H54 (cell line): ENCODE measurements at regions not wholly inside any gene's neighbourhood (a gene's known extent, or its start where the extent isn't known, plus 50 kb on each side); places are given as distances from the start of the nearest gene placed in this dataset.

Source experiments
- DNase-seq: peaks from one replicate; pipeline ENCODE4 v3.0.0; 2011; ENCODE audit warnings: low spot score, mixed read lengths; ENCODE audit not compliant: insufficient read length
- FAIRE-seq: peaks from 3 replicates; lab custom pipeline; 2011; peaks lifted over from hg19 to GRCh38; lab: Jason Lieb, UNC
- POLR2A ChIP-seq: IDR thresholded peaks from 2 replicates; pipeline ENCODE4 v1.6.1; 2011; ENCODE audit warnings: low read depth, mild to moderate bottlenecking, low read length

DNA sequence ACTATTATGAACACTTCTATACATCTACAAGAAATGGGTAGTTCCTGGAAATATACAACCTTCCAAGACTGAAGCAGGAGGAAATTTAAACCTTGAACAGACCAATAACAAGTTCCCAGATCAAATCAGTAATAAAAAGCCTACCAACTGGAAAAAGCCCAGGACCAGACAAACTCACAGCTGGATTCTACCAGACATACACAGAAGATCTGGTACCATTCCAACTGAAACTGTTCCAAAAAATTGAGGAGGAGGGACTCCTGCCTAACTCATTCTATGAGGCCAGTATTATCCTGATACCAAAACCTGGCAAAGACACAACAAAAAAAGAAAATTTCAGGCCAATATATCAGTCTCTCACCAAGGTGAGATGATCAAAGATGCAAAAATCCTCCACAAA is 189.4 kb downstream of the RPS29 start:
- no peak for FAIRE-seq

DNA sequence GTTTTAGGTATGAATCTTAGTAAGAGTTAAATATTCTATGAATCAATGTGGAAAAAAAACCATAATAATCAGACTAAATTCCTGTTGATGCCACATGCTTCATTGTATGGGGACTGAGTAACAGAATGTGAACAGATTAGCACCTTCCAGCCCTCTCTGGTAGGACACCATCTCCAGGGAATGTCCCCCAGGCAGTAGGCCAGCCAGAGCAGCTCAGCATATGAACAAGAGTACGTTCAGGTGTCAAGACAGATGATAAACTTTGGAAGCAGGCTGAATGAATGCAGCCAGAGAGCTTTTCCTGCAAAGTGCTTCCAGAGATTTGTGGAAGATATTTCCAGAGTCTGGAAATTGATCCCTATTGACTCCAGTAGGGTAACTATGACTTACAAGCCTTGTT is 204.4 kb downstream of the RPS29 start:
- FAIRE-seq (no peak), DNase-seq (no peak)
- no peak for TF ChIP-seq POLR2A

More for the DNA sequence above, 189.4 kb downstream of the RPS29 start:
- TF ChIP-seq POLR2A = no peak
- DNase-seq = no peak

DNA sequence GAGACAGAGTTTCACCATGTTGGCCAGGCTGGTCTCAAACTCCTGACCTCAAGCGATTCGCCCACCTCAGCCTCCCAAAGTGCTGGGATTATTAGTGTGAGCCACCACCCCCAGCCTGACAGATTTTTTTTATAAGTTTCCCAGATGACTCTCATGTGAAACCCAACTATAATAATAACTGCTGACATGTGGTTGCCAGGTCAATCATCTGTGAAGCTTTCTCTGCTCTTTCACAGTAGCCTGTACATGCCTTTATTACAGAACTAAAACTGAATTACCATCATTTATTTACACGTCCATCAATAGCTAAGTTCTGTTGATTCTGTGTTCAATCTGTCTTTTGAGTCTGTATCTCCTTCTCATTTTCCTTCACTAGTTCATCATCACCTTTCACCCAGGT is 218.5 kb downstream of the RPS29 start:
- FAIRE-seq (no peak), DNase-seq (no peak)
- no peak for TF ChIP-seq POLR2A

DNA sequence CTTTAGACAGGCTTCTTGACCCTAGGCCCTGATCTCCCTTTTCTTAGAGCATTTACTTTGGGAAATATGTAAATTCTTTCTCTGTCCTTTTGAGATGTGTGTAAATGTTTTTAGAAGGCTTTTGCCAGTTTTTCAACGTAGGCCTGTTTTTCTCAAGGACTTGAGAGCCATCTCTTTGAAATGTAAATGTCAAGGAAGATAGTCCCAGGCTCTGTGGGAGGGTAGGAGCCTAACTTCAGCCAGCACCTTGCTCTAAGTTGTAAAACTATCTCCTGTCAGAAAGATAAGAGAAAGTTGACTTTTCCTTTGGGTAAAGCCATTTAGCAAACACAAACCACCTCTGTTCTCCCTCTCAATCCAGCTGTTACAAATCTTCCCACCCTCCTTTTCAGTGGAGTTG is 219.8 kb downstream of the RPS29 start:
- no peak for TF ChIP-seq POLR2A
- FAIRE-seq (no peak), DNase-seq (no peak)

DNA sequence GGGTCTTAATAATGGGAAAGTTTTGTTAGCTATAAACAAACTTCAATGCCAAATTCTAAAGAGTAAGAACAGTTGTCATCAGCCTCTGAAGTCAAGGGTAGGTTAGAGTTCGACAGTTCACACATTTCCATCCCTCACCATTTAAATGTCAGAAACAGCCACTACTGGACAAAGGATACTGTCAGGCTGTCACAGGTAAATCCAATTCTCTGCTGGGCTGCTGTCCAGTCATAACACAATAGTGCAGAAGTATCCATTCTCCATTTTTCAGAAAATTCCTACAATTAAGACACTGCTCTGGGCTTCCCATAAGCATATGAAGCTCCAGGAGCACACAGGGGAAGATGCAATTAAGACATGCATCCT is 221.4 kb downstream of the RPS29 start:
- no peak for TF ChIP-seq POLR2A
- no peak for DNase-seq
- no peak for FAIRE-seq

DNA sequence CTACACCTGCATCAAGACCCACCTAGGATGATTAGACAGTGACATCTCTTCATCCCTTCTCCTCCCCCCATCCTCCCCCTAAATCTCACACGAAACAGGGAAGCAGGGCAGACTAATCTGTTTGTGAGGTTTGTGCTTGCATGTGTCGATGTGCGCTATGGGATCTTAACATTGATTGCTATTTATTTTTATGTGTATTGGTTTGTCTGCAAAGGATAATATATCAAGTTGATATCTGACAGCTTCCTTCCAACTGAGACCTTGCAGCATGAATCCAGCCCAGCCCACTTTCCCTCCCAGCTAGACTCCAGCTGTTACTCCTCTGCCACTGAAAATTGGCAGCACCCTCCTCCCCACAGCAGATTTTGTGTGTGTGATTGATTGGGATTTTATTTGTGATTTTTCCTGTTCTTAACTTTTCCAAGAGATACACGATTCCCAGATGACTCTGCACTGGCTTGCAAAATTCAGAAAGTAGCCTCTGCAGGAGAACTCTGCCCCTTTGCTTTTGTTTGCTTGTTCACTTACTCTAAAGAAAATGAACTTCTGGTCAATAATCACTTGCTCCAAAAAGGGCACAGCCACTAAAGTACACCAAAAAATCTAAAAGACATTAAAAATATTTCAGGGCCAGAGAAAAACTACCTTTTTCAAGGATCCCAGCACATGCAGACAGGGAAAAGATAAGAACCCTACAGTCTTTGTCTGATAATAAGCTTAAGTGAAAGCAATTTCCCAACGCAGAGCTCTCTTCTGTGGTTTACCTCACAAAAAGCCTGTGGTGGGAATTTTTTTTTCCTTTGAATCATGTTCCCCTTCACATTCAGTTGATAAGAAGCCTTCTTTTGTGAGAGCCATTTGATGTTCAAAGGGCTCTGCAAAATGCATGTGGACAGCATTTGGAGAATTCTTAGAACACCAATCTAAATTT is 222.1 kb downstream of the RPS29 start:
- no peak for FAIRE-seq
- no peak for TF ChIP-seq POLR2A
- no peak for DNase-seq

DNA sequence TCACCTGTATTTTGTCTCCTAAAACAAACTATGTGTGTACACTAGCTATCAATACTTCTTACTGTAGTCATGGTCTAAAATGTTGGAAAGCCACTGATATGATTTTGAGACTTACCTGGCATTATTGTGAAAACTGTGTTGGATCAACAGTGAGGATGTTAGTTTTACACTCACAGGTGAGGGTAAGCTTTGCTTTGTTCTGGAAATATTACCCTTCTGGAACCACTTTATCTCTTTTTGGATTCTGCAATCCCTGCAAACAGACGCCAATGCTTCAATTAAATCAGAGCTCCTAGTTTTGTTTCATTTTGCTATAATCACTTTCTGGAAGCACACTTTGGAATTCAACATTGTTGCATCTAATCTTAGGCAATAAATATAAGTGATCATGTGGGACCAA is 223.3 kb downstream of the RPS29 start:
- TF ChIP-seq POLR2A = no peak
- no peak for DNase-seq
- FAIRE-seq = no peak

DNA sequence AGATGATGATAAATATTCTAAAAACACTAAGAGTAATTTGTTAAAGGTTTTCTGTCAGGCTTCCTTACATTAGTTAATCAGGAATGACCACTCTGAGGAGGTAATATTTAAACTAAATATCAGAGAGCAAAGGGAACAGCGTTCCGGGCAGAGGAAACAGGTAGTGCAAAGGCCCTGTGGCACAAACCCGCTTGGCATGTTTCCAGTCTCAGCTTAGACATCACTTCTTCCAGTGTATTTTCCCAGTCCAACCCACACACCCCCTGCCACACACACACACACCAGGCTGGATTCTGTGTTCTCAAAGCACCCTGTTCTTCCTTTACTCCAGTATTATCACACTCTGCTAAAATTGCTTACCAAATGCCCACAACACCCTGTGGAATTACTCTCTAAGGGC is 247.1 kb downstream of the RPS29 start:
- TF ChIP-seq POLR2A = no peak
- no peak for FAIRE-seq
- no peak for DNase-seq

DNA sequence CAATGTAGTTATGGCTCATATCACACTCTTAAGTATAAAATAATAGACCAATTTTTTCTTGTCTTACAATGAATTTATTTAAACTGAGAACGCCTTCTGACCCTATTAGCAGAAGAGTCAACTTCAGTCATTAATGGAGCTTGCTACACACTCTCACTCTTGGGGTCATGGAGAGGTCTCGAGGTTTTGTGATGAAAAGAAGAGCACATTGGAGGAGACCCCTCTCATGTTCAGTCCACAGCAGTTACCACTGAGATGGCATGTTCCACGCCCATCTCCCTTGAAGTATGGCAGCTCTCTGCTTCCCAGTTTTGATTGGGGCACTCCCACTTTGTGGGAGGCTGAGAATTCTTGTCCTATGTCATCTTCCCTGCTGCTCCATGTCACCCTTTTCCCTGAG is 266.4 kb downstream of the RPS29 start:
- DNase-seq (no peak), FAIRE-seq (no peak)
- TF ChIP-seq POLR2A = no peak

DNA sequence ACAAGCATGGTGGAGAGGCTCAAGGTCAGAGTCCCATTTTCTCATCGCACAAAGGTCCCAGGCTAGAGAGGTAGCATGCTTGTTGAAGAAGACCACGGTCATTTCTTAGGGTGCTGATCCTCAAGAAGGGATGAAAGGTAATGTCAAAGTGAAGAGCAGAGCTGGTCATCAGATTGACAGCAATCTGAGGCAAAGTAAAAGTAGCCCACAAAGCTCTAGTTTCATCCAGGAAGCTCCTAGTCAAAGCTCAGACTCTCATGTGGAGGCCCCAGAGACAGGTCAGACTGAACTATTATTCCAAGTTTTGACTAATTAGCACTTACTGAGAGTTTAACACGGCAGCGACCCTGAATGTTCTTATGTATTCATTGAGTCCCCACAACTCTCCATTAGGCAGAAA is 270.6 kb downstream of the RPS29 start:
- DNase-seq (no peak), FAIRE-seq (no peak)
- TF ChIP-seq POLR2A = no peak

DNA sequence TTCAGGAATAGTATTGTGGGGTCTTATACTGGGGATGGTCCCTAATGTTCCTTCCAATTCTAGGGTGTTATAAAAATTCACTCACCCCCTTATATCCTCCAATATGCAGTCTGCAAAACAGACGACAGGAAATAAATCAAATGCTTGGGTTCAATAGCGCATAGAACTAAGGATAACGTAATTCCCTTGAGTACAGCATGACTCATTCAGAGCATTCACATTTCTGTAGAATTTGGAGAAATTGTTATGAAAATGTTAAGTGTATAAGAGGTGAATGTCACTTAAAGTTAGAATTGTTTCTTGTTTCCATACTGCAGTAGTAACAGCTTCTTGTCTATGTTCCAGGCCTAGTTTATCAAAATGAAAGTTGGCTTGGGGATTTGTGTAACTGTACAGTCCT is 271.4 kb downstream of the RPS29 start:
- no peak for TF ChIP-seq POLR2A
- no peak for DNase-seq

DNA sequence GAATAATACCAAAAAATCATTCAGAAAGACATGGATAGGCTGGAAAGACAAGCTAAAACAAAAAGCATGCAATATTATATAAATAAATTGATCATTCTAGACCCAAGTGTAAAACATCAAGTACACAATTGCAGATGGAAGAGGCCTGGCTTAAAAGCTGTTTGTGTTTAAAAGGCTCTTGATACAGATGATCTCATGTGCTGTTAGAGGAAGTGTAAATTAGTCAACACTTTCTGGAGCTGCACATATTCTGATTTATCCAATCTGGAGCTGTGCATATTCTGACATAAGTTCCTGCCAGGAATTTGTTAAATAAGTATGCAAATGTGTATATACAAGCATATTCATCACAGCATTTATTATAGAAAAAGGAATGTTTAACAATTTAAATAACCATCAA is 273.1 kb downstream of the RPS29 start:
- DNase-seq (no peak), FAIRE-seq (no peak)
- no peak for TF ChIP-seq POLR2A

More for the DNA sequence above, 271.4 kb downstream of the RPS29 start:
- no peak for FAIRE-seq

DNA sequence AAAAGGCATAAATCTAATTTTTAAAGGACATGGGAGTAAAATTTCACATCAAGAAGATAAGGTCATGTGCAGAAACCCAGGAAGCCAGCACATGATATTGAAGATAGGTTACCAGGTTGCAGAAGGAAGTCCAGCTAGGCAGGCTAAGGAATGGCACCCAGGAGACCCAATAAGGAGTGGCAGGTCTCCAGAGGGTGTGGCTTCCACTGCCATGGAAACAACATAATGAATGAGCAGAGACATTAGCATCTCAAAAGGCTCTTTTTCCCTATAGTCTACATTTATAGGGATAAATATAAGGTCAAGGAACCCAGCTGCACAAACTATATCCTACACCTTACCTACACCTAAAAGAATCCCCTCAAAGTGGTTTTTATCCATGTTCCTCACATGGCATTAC is 275.9 kb downstream of the RPS29 start:
- FAIRE-seq = no peak
- TF ChIP-seq POLR2A = no peak
- DNase-seq = no peak

DNA sequence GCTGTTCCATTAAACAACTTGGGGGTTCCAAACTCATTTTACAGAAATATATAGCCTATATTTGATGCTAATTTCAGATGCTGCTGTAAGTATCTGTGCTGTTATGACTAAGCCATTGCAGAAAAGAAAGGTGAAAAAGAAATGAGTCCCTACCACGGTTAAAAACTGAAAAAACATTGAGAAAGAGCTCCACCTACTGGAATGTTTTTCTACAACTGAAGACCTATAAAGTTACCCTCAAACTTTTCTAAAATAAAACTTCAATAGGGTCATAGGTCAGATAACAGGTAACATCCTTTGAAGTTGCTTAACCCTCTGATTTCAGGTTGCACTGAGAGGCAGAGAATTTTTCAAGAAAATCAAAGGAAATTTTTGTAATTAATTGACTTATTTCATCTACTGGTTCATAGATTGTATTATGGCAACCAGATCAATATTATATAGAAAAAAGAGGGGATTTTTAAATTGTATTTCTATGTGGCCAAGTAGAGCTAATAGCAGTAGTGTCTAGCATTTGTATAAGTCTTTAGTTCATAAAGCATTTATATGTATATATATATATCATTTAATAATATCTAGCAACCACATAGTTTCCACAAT is 279.9 kb downstream of the RPS29 start:
- DNase-seq = no peak
- no peak for TF ChIP-seq POLR2A
- no peak for FAIRE-seq
